ENCODE measurements at regions not wholly inside any gene's neighbourhood (a gene's known extent, or its start where the extent isn't known, plus 50 kb on each side); places are given as distances from the start of the nearest gene placed in this dataset.
"Not testable (repeated sequence)": the region's sequence is repeated elsewhere in the genome, so short reads cannot be mapped to it uniquely, and the experiment has no call there.

- DNase-seq, result no peak
Measured at GRCh38 chr16:59111280-59111679, 377.2 kb upstream of the GOT2 start.

- DNase-seq, result no peak
Measured at GRCh38 chr16:59108374-59108773, 374.3 kb upstream of the GOT2 start.

GRCh38 chr16:59096682-59097081 is 362.6 kb upstream of the GOT2 start:
- DNase-seq, result not testable (repeated sequence)

DNA sequence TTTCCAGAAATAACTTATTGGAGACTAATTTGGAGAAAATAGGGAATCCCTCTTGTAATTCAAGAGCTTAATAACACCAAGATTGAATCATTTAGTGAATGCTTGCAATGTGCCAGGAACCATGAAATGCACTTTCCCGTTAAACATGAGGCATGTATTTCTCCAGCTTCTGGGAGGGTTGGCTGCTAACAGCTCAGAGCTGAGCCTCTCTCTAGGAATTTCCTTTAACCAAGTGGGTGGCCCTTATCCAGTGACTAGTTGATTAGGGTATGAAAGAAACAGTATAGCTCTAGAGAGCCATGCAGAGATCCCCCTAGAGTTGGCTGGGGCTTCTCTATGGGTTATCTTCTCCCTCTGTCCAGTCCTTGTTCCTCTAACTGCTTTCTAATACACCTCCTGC is 356.4 kb upstream of the GOT2 start:
- DNase-seq, result no peak

DNA sequence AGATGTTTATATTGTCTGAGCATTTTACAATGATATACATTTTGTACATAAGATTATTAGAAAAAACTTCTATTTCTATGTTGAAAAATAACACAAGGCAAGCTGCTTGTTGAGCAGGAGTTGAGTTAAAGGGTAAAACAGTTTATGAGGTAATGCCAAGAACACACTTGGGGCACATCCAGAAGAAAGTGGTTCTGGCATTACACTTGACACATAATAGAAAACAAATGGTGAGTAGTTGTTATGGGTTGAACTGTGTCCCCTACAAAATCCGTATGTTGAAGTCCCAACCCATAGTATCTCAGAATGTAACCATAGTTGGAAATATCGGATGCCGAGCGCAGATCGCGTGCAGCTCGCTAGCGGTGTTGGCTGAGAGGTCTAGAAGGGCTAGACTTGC is 354.3 kb upstream of the GOT2 start:
- DNase-seq, result no peak

- DNase-seq, result no peak
Measured at GRCh38 chr16:59087641-59088040, 353.5 kb upstream of the GOT2 start.

GRCh38 chr16:59067205-59067604 is 333.1 kb upstream of the GOT2 start:
- no peak for DNase-seq

GRCh38 chr16:59060207-59060606 is 326.1 kb upstream of the GOT2 start:
- no peak for DNase-seq

- DNase-seq, result no peak
Measured at GRCh38 chr16:59058250-59058649, 324.1 kb upstream of the GOT2 start.

GRCh38 chr16:59053911-59054310 is 319.8 kb upstream of the GOT2 start:
- DNase-seq, result no peak

DNA sequence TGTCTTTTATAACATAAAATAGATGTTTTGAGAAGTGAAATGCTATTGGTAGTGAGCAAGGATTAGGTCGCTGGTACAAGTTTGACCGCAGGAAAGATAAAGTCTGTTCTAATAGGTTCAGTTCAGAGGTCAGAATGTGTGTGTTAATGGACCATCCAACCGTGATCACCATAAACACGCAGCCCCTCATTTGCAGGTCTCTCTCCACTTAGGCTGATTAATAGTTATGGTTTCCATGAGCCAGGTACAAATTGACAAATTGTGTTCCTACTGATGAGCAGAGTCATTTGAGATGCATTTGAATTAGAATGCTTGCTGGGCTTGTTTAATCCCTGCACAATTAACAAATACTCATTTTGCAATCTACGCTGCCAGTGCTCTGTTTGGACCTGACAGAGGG is 318.1 kb upstream of the GOT2 start:
- no peak for DNase-seq

DNA sequence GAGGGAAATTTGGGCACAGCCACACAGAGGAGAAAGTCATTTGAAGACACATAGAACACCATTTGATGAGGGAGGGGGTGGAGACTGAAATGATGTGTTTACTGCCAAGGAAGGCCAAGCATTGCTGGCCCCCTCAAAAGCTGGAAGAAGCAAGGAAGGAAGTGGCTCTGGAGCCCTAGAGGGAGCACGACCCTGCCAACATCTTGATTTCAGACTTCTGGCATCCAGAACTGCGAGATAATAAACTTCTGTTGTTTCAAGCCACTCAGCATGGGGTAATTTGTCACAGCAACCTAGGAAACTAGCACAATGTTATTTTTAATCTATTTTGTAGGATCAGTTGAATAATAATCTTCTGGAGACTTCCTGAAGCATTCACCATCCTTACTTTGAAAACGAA is 314.8 kb upstream of the GOT2 start:
- no peak for DNase-seq

- no peak for DNase-seq
Measured at GRCh38 chr16:59047114-59047513, 313.0 kb upstream of the GOT2 start.

GRCh38 chr16:59046335-59046734 is 312.2 kb upstream of the GOT2 start:
- DNase-seq, result no peak

DNA sequence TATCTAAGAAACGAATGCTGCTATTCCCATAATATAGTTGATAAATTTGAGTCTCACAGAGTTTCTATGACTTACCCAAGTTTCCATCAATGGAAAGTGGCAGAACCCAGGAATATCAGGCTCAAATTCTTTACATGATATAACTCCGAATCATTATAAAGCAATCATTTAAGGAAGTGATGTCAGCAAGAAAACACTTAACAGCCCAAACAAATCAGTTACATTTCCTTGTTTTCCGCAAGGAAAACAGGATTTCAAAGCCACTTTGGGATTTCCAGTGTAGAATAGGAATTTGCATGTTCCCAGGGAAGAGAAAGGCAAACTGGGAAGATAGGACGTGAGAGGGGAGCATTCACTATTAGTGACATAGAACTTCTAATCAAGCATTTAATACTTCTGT is 311.4 kb upstream of the GOT2 start:
- DNase-seq, result no peak

DNA sequence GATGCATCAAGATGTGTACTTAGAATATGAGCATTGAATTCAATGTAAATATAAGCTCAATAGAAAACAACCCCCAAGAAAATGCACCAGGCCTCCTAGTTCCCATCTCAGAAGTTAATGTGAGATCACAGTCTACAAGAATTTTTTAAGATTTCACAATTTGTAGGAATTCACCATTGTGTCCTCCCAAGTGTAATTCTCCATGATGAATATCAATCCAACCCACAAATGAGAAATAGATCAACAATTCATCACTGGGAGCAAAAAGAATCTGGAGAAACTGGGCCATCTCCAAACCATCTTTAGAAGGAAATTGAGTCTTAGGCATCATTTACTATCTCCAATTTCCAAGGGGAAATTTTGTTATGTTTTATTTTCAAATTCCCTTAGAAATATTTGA is 310.5 kb upstream of the GOT2 start:
- no peak for DNase-seq

GRCh38 chr16:59042301-59042700 is 308.2 kb upstream of the GOT2 start:
- no peak for DNase-seq

GRCh38 chr16:59039066-59039720 is 305.1 kb upstream of the GOT2 start:
- DNase-seq, result no peak

- no peak for DNase-seq
Measured at GRCh38 chr16:59030923-59031485, 296.9 kb upstream of the GOT2 start.

DNA sequence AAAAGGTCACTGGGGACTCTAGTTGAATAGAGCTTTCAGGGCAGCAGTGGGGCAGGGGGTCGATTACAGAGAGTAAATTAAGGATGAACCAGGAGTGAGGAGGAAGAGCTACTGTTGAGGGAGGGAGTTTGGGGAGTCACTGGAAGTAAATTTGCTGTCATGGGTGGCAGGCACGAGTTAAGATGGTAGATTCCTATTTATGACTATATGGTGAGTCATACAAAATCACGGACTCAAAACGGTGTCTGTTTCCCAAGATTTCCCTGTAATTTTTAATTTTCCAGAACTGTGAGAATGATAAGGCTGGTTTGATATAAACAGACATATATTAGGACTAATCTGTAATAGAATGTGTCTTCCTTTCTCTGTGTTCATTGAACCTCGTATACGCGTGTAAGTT is 287.6 kb upstream of the GOT2 start:
- DNase-seq, result no peak

DNA sequence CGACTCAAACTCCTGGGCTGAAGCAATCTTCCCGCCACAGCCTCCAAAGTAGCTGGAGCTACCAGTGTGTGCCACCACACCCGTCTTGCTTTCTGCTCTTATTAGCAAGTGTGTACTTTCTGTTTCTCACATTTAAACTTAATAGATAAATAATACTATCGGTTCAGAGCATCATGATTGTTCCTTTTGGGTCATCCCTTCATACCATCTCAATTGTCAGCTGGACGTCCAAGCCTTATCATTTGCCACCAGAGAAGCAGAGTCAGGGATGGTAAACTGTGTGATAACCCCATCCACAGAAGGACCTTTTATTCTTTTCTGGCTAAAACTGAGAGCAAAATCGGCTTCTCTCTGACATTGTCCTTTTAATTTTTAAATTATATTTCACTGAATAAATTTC is 279.8 kb upstream of the GOT2 start:
- no peak for DNase-seq

- no peak for DNase-seq
Measured at GRCh38 chr16:58999762-59000161, 265.6 kb upstream of the GOT2 start.

DNA sequence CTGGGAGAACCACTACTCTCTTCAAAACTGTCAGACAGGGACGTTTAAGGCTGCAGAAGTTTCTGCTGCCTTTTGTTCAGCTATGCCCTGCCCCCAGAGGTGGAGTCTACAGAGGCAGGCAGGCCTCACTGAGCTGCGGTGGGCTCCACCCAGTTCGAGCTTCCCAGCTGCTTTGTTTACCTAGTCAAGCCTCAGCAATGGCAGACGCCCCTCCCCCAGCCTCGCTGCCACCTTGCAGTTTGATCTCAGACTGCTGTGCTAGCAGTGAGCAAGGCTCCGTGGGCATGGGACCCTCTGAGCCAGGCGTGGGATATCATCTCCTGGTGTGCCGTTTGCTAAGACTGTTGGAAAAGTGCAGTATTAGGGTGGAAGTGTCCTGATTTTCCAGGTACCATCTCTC is 258.6 kb upstream of the GOT2 start:
- not testable (repeated sequence) for DNase-seq

GRCh38 chr16:58983181-58983965 is 249.3 kb upstream of the GOT2 start:
- DNase-seq, result not testable (repeated sequence)
